Spleen (tissue), 11 donors: ENCODE measurements at regions not wholly inside any gene's neighbourhood (a gene's known extent, or its start where the extent isn't known, plus 50 kb on each side); places are given as distances from the start of the nearest gene placed in this dataset.

Experiments
- DNase-seq: peaks from one replicate; pipeline ENCODE4 v3.0.0-alpha.2; 2020
- H3K27ac ChIP-seq, 8 donors: fragments of 200-600 bp; sonication (generic) in 7 of 8; 1 replicate in 4 of 8; 2 replicates in 4 of 8; pipeline versions ENCODE4 v1.5.0 to v1.8.0; 2016 to 2021; ENCODE audit warnings: inconsistent platforms in 4 of 8, mild to moderate bottlenecking in 4 of 8, moderate library complexity in 1 of 8
- H3K27me3 ChIP-seq, 7 donors: fragments of 200-600 bp; sonication (generic) in 6 of 7; replicated peaks in 1 of 7; 1 replicate in 4 of 7; 2 replicates in 3 of 7; pipeline versions ENCODE4 v1.5.0 to v1.8.0; 2016 to 2021; ENCODE audit warnings: inconsistent platforms in 3 of 7, mild to moderate bottlenecking in 1 of 7
- H3K36me3 ChIP-seq, 6 donors: fragments of 200-600 bp; sonication (generic) in 5 of 6; 1 replicate in 4 of 6; 2 replicates in 2 of 6; pipeline versions ENCODE4 v1.5.0 to v1.8.0; 2016 to 2021; ENCODE audit warnings: inconsistent platforms in 2 of 6
- H3K4me1 ChIP-seq, 6 donors: fragments of 200-600 bp; sonication (generic) in 5 of 6; 1 replicate in 3 of 6; 2 replicates in 3 of 6; pipeline versions ENCODE4 v1.5.0 to v1.8.0; 2016 to 2021; ENCODE audit warnings: inconsistent platforms in 3 of 6
- H3K4me3 ChIP-seq, 8 donors: fragments of 200-600 bp; sonication (generic) in 7 of 8; 1 replicate in 4 of 8; 2 replicates in 4 of 8; pipeline versions ENCODE4 v1.5.0 to v1.8.0; 2016 to 2021; ENCODE audit warnings: inconsistent platforms in 4 of 8, mild to moderate bottlenecking in 4 of 8, moderate library complexity in 2 of 8
- H3K9me3 ChIP-seq, 8 donors: fragments of 200-600 bp; sonication (generic) in 7 of 8; 1 replicate in 4 of 8; 2 replicates in 4 of 8; pipeline versions ENCODE4 v1.5.0 to v1.8.0; 2016 to 2021; ENCODE audit warnings: inconsistent platforms in 4 of 8
- POLR2A ChIP-seq, 3 donors: fragments of 450-650 bp; IDR thresholded peaks; one replicate each; pipeline ENCODE4 v1.5.1; 2017; ENCODE audit warnings: antibody characterized with exemption in 3 of 3, mild to moderate bottlenecking in 1 of 3
- POLR2AphosphoS5 ChIP-seq, 3 donors: sonication (generic); formaldehyde crosslinking; IDR thresholded peaks; one replicate each; pipeline ENCODE4 v1.5.1; 2017; ENCODE audit warnings: antibody characterized with exemption in 3 of 3
- WGBS, 5 donors: extraction: QIAGEN DNeasy Blood & Tissue Kit in 3 of 5; methylation state at CpG; one replicate each; pipeline versions ENCODE4 v1.1.5 to v1.1.7; 2013 to 2018; 5-methylcytosine and 5-hydroxymethylcytosine counted together
- intact Hi-C: fragments of 100-400 bp; cut with DNase I; formaldehyde crosslinking; loops from one replicate; pipeline ENCODE4 v1.15.0; 2023; ENCODE audit warnings: low total_unique reads
- TF ChIP-seq, protein P1 (sequence below), 11 experiments: fragments of 200-600 bp in 7 of 11; fragments of 450-650 bp in 4 of 11; sonication (generic) in 4 of 11; IDR thresholded peaks in 8 of 11; conservative IDR thresholded peaks in 3 of 11; 1 replicate in 7 of 11; 2 replicates in 4 of 11; pipeline versions ENCODE4 v1.4.0 to v1.8.0; 2016 to 2021; ENCODE audit warnings: antibody characterized with exemption in 11 of 11, inconsistent platforms in 4 of 11, mild to moderate bottlenecking in 1 of 11
- donor health status: healthy with polysubstance abuse.
- donor health status: DM: no; HTN: no; CAD: no; lungs with moderate emphysema.
- donor health status: DM: no; HTN: no; CAD: no.
- donor health status: Bipolar disorder and iron deficiency.
- donor health status: healthy.
- donor health status: DM: no; HTN: no; CAD: no.
- donor health status: DM: yes; HTN: yes; CAD: no.

DNA sequence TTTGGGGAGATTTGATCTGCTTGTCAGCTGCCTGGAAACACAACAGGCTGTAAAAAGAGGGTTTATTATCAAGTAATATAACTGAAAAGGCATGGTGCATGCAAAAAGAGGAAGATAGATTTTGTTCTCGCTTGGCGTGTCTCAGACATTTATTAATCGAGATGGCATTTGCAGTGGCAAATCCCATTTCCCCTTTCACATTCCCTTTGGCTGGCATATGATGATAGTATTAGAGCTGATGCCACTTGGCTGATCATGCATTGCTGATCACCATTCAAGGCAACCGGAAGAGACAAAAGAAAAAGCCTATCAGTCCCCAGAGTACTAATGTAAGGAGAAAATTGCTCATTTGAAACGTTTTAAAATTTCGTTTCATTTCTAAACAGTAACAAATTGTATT lies 101.8 kb downstream of the ZIC3 start:
- intact Hi-C loops: no loop called here
- H3K27me3 ChIP-seq: no peaks in the 10 kb centered on the region
- 53 to 70% (median 62%) methylated on average over 6 of the region's 6 CpGs for WGBS, 5 donors
- no peaks in the 10 kb centered on the region for H3K36me3 ChIP-seq
- no peaks in the 10 kb centered on the region for H3K4me1 ChIP-seq
- H3K27ac ChIP-seq: no peak overlapping the region
- no peak overlapping the region for H3K4me3 ChIP-seq
- no peak for DNase-seq
- peaks cover 0 to 9% (median 0%) of the 10 kb centered on the region in 8 donors for H3K9me3 ChIP-seq
- TF ChIP-seq, protein P1, sequence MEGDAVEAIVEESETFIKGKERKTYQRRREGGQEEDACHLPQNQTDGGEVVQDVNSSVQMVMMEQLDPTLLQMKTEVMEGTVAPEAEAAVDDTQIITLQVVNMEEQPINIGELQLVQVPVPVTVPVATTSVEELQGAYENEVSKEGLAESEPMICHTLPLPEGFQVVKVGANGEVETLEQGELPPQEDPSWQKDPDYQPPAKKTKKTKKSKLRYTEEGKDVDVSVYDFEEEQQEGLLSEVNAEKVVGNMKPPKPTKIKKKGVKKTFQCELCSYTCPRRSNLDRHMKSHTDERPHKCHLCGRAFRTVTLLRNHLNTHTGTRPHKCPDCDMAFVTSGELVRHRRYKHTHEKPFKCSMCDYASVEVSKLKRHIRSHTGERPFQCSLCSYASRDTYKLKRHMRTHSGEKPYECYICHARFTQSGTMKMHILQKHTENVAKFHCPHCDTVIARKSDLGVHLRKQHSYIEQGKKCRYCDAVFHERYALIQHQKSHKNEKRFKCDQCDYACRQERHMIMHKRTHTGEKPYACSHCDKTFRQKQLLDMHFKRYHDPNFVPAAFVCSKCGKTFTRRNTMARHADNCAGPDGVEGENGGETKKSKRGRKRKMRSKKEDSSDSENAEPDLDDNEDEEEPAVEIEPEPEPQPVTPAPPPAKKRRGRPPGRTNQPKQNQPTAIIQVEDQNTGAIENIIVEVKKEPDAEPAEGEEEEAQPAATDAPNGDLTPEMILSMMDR (IDR thresholded peaks at IDR 0.05 in 8 of 11, conservative IDR thresholded peaks at IDR 0.05 in 3 of 11): no peak
- TF ChIP-seq POLR2A (IDR thresholded peaks at IDR 0.05) (no peak), POLR2AphosphoS5 (IDR thresholded peaks at IDR 0.05) (no peak)

- DNase-seq: no peak
- Histone ChIP-seq H3K4me1 (no peaks in the 10 kb centered on the region), H3K36me3 (no peaks in the 10 kb centered on the region), H3K9me3 (no peaks in the 10 kb centered on the region), H3K27ac (no peak overlapping the region), H3K4me3 (no peak overlapping the region), H3K27me3 (no peaks in the 10 kb centered on the region)
- intact Hi-C loops: no loop called here
- WGBS, 5 donors: 9 to 36% (median 23%) methylated on average over 2 of the region's 2 CpGs
- TF ChIP-seq, protein P1 (IDR thresholded peaks at IDR 0.05 in 8 of 11, conservative IDR thresholded peaks at IDR 0.05 in 3 of 11): no peak
- TF ChIP-seq POLR2AphosphoS5 (IDR thresholded peaks at IDR 0.05) (no peak), POLR2A (IDR thresholded peaks at IDR 0.05) (no peak)
These were observed 118.7 kb downstream of the ZIC3 start for GRCh38 chrX:137684591-137684990.

DNA sequence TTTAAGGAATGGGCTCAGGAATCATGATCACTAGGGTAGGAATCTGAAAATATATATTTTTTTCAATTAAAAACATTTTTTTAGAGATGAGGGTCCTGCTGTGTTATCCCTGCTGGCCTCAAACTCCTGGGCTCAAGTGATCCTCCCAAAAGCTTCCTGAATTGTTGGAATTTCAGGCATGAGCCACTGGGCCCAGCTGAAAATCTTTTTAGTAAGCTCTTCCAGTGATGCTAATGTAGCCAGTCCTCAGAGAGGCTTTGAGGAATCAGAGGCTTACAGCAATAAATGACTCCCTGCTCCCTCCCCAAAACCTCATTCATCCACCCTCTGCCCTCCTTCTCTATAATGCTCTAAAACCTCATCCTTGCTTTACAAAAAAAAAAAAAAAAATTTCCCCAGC lies 129.5 kb downstream of the ZIC3 start:
- TF ChIP-seq POLR2AphosphoS5 (IDR thresholded peaks at IDR 0.05) (no peak), POLR2A (IDR thresholded peaks at IDR 0.05) (no peak)
- H3K4me3 ChIP-seq: no peak overlapping the region
- no peaks in the 10 kb centered on the region for H3K36me3 ChIP-seq
- H3K4me1 ChIP-seq: no peaks in the 10 kb centered on the region
- intact Hi-C loops: no loop called here
- no peaks in the 10 kb centered on the region for H3K9me3 ChIP-seq
- no peak for DNase-seq
- no peaks in the 10 kb centered on the region for H3K27me3 ChIP-seq
- no peak overlapping the region for H3K27ac ChIP-seq

- Histone ChIP-seq H3K27ac (no peak overlapping the region), H3K27me3 (no peaks in the 10 kb centered on the region), H3K4me1 (no peaks in the 10 kb centered on the region), H3K9me3 (peaks cover 0 to 6% (median 0%) of the 10 kb centered on the region in 8 donors), H3K36me3 (no peaks in the 10 kb centered on the region), H3K4me3 (no peak overlapping the region)
- TF ChIP-seq, protein P1 (IDR thresholded peaks at IDR 0.05 in 8 of 11, conservative IDR thresholded peaks at IDR 0.05 in 3 of 11): no peak
- TF ChIP-seq POLR2AphosphoS5 (IDR thresholded peaks at IDR 0.05): no peak
- no peak for TF ChIP-seq POLR2A (IDR thresholded peaks at IDR 0.05)
- intact Hi-C loops: no loop called here
- DNase-seq: no peak
These were observed 141.4 kb downstream of the ZIC3 start for GRCh38 chrX:137707348-137707747.

DNA sequence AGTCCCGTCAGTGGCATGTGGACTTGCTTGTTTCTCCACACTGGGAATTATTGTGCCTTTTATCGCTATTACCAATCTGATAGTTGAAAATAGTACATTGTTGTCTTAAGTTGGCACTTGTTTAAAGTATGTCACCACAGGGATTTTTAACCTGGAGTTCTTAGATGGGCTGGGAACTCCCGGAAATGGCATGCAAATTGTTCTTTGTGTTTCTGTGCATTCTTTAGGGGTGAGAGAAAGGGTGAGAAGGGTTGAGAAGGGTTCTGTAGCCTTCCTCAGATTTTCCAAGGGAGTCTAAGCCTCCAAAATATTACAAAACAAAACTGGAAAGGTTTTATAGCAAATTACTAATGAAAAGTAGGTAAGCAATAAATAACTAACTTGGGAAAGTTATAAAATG lies 176.9 kb downstream of the ZIC3 start:
- Histone ChIP-seq H3K27me3 (peaks cover 0 to 8% (median 0%) of the 10 kb centered on the region in 7 donors), H3K4me3 (no peak overlapping the region), H3K36me3 (no peaks in the 10 kb centered on the region), H3K9me3 (no peaks in the 10 kb centered on the region), H3K4me1 (no peaks in the 10 kb centered on the region), H3K27ac (no peak overlapping the region)
- intact Hi-C loops: no loop called here
- 66 to 89% (median 81%) methylated on average over 3 of the region's 3 CpGs for WGBS, 5 donors
- TF ChIP-seq POLR2AphosphoS5 (IDR thresholded peaks at IDR 0.05): no peak
- TF ChIP-seq, protein P1 (IDR thresholded peaks at IDR 0.05 in 8 of 11, conservative IDR thresholded peaks at IDR 0.05 in 3 of 11): no peak
- no peak for TF ChIP-seq POLR2A (IDR thresholded peaks at IDR 0.05)
- no peak for DNase-seq
